ENCODE measurements at regions not wholly inside any gene's neighbourhood (a gene's known extent, or its start where the extent isn't known, plus 50 kb on each side); places are given as distances from the start of the nearest gene placed in this dataset.

DNA sequence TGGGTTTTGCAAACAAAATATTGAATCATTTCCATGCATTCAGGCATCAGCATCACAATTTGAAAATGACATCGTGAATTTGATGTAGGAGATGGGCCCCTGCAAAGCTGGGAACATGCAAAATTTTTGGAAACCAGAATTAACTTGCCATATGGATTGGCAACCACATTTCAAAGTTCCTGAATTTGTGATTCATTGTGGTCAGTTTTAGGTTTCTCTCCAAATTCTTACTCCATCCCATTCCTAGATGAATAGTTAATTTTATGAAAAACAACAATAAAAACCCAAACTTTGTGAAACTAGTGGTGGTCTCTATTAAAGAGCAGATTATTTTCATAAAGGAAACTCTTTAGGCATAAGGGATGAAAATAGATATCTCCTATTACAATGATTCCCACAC is 107.8 kb upstream of the SLIT3 start:
- no peaks in the 10 kb centered on the region for H3K9me3 Mint-ChIP-seq
- Histone ChIP-seq H3K9me3 (ENCODE audit: low read length) (no peaks in the 10 kb centered on the region), H3K27ac (ENCODE audit: low read depth, low read length) (no peak overlapping the region), H3K27me3 (ENCODE audit: insufficient read depth, low read length, poor library complexity, severe bottlenecking) (no peaks in the 10 kb centered on the region), H3K36me3 (ENCODE audit: insufficient read depth, low read length) (no peaks in the 10 kb centered on the region), H3K4me1 (ENCODE audit: insufficient read depth, low read length) (no peaks in the 10 kb centered on the region), H3K4me3 (ENCODE audit: low read length) (no peak overlapping the region)
- CTCF ChIA-PET: no interaction called here
- peaks cover 5 to 15% of the 10 kb centered on the region in 2 donors for H3K27me3 Mint-ChIP-seq
- no peak for DNase-seq
- no peak overlapping the region for H3K4me3 Mint-ChIP-seq
- H3K4me1 Mint-ChIP-seq: no peaks in the 10 kb centered on the region
- POLR2A ChIA-PET: no interaction called here
- no peaks in the 10 kb centered on the region for H3K36me3 Mint-ChIP-seq
- H3K27ac Mint-ChIP-seq: no peak overlapping the region

DNA sequence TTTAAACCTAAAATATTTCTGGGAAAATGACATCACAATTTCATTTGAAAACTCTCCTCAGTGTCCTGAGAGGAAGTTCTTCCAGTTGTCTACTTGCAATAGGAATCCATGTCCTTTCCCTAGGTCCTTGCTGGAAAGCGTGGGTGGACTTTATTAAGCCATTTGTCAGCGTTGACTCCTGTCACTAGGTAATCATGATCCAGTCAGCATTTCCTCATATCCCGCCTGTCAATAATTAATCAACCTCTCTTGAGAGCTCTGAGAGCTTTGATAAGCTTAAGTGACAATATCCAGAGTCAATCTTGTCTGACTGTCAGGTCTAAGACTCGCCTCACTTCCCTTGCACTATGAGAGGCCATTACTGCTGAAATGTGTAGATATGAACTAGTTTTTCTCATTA is 107.2 kb upstream of the SLIT3 start:
- Histone ChIP-seq H3K27ac (ENCODE audit: low read depth, low read length) (no peak overlapping the region), H3K4me3 (ENCODE audit: low read length) (no peak overlapping the region), H3K36me3 (ENCODE audit: insufficient read depth, low read length) (no peaks in the 10 kb centered on the region), H3K4me1 (ENCODE audit: insufficient read depth, low read length) (no peaks in the 10 kb centered on the region), H3K27me3 (ENCODE audit: insufficient read depth, low read length, poor library complexity, severe bottlenecking) (no peaks in the 10 kb centered on the region), H3K9me3 (ENCODE audit: low read length) (no peaks in the 10 kb centered on the region)
- no peak for DNase-seq
- H3K4me3 Mint-ChIP-seq: no peak overlapping the region
- ChIA-PET CTCF (no interaction called here), POLR2A (no interaction called here)
- no peaks in the 10 kb centered on the region for H3K36me3 Mint-ChIP-seq
- no peaks in the 10 kb centered on the region for H3K9me3 Mint-ChIP-seq
- no peak overlapping the region for H3K27ac Mint-ChIP-seq
- peaks cover 5 to 10% of the 10 kb centered on the region in 2 donors for H3K27me3 Mint-ChIP-seq
- H3K4me1 Mint-ChIP-seq: no peaks in the 10 kb centered on the region

DNA sequence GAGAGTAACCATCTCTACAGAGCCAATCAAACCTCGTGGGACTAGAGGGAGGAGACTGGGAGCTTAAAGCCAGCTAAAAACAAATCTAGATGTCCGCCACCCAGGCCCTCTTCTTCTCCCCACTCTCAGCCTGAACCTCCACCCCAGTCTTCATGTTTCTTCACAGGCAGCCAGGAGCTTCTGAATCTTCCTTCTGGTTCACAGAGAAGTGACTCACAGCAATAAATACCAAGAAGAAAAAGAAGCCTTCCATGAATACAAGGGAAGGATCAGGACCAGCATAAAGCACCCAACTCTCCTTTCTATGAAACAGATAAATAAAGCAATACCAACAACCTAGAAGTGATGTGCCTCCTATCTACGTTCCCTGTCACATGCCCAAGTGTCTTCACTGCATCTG is 103.3 kb upstream of the SLIT3 start:
- peaks cover 2 to 6% of the 10 kb centered on the region in 2 donors for H3K27me3 Mint-ChIP-seq
- H3K4me3 ChIP-seq (ENCODE audit: low read length): no peak overlapping the region
- H3K27ac ChIP-seq (ENCODE audit: low read depth, low read length): no peak overlapping the region
- H3K27me3 ChIP-seq (ENCODE audit: insufficient read depth, low read length, poor library complexity, severe bottlenecking): no peaks in the 10 kb centered on the region
- POLR2A ChIA-PET: no interaction called here
- no peaks in the 10 kb centered on the region for H3K36me3 ChIP-seq (ENCODE audit: insufficient read depth, low read length)
- no peak overlapping the region for H3K4me3 Mint-ChIP-seq
- H3K9me3 ChIP-seq (ENCODE audit: low read length): no peaks in the 10 kb centered on the region
- H3K4me1 Mint-ChIP-seq: no peaks in the 10 kb centered on the region
- no peaks in the 10 kb centered on the region for H3K4me1 ChIP-seq (ENCODE audit: insufficient read depth, low read length)
- CTCF ChIA-PET: no interaction called here
- no peak overlapping the region for H3K27ac Mint-ChIP-seq
- DNase-seq: no peak
- H3K36me3 Mint-ChIP-seq: no peaks in the 10 kb centered on the region
- H3K9me3 Mint-ChIP-seq: no peaks in the 10 kb centered on the region

DNA sequence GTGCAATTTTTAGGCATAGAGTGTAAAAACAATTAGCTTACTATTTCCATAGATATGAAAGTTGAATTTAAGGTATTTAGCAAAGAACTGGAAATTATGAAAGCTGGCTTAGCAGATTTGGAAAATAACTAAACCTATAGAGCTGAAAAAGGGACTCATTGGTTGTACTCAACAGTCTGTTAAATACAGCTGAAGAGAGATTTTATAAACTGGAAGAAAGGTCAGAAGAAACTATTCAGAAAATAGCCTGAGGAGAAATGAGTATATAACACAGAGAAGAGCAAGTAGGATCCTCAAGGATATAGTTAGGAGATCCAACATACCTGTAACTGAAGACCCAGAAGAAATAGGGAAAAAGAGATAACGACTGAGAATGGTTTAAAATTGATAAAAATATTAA is 97.6 kb upstream of the SLIT3 start:
- H3K4me3 ChIP-seq (ENCODE audit: low read length): no peak overlapping the region
- no peak for DNase-seq
- Mint-ChIP-seq H3K4me1 (no peaks in the 10 kb centered on the region), H3K27ac (no peak overlapping the region), H3K9me3 (peaks cover 4 to 11% (median 9%) of the 10 kb centered on the region in 5 donors), H3K4me3 (no peak overlapping the region), H3K27me3 (peaks cover 3 to 7% of the 10 kb centered on the region in 2 donors), H3K36me3 (no peaks in the 10 kb centered on the region)
- no peak overlapping the region for H3K27ac ChIP-seq (ENCODE audit: low read depth, low read length)
- H3K36me3 ChIP-seq (ENCODE audit: insufficient read depth, low read length): no peaks in the 10 kb centered on the region
- ChIA-PET POLR2A (no interaction called here), CTCF (no interaction called here)
- no peaks in the 10 kb centered on the region for H3K27me3 ChIP-seq (ENCODE audit: insufficient read depth, low read length, poor library complexity, severe bottlenecking)
- no peaks in the 10 kb centered on the region for H3K4me1 ChIP-seq (ENCODE audit: insufficient read depth, low read length)
- H3K9me3 ChIP-seq (ENCODE audit: low read length): no peaks in the 10 kb centered on the region

DNA sequence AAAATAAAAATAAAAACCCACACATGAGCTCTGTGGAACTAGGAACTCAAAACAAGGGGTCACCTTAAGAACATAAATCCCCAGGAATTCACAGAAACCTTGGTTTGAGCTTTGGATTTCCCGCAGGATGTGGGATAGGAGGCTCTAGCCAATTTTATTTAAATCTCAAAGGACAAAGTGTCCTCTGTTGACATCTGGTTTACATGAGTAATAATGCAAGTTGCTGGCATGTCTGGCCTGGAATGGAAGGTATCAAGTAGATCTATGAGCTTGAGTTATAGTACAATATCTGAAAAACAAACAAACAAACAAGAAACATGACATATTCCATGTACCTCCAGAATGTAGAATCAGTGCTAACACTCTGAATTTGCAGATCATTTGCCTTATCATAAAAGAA is 94.2 kb upstream of the SLIT3 start:
- H3K27me3 ChIP-seq (ENCODE audit: insufficient read depth, low read length, poor library complexity, severe bottlenecking): no peaks in the 10 kb centered on the region
- ChIA-PET CTCF (no interaction called here), POLR2A (no interaction called here)
- Mint-ChIP-seq H3K27me3 (peaks cover 7 to 8% of the 10 kb centered on the region in 2 donors), H3K4me1 (no peaks in the 10 kb centered on the region), H3K27ac (no peak overlapping the region), H3K9me3 (peaks cover 4 to 11% (median 9%) of the 10 kb centered on the region in 5 donors), H3K4me3 (no peak overlapping the region), H3K36me3 (no peaks in the 10 kb centered on the region)
- H3K36me3 ChIP-seq (ENCODE audit: insufficient read depth, low read length): no peaks in the 10 kb centered on the region
- H3K4me3 ChIP-seq (ENCODE audit: low read length): no peak overlapping the region
- H3K27ac ChIP-seq (ENCODE audit: low read depth, low read length): no peak overlapping the region
- H3K4me1 ChIP-seq (ENCODE audit: insufficient read depth, low read length): no peaks in the 10 kb centered on the region
- H3K9me3 ChIP-seq (ENCODE audit: low read length): no peaks in the 10 kb centered on the region
- no peak for DNase-seq

DNA sequence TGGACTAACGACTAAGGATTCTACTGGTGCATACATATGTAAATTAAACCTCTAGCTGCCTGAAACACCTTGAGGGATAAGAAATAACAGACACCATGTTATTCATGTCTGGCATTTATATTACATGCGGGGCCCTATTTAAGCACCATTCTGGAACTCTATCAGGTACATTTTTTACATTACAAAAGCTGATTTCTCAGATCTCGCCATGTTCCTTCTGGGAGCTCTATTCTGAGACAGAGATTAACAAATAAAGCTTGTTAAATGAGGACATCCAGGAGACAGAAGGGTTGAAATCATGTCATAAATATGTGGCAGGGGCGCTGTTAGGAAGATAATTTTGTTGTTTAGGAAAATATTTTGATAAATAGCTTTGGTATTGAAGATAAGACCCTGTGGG is 93.4 kb upstream of the SLIT3 start:
- Histone ChIP-seq H3K9me3 (ENCODE audit: low read length) (no peaks in the 10 kb centered on the region), H3K36me3 (ENCODE audit: insufficient read depth, low read length) (no peaks in the 10 kb centered on the region), H3K27ac (ENCODE audit: low read depth, low read length) (no peak overlapping the region), H3K4me1 (ENCODE audit: insufficient read depth, low read length) (no peaks in the 10 kb centered on the region), H3K4me3 (ENCODE audit: low read length) (no peak overlapping the region), H3K27me3 (ENCODE audit: insufficient read depth, low read length, poor library complexity, severe bottlenecking) (no peaks in the 10 kb centered on the region)
- H3K27me3 Mint-ChIP-seq: peaks cover 7 to 9% of the 10 kb centered on the region in 2 donors
- no peaks in the 10 kb centered on the region for H3K36me3 Mint-ChIP-seq
- H3K27ac Mint-ChIP-seq: no peak overlapping the region
- H3K4me3 Mint-ChIP-seq: no peak overlapping the region
- CTCF ChIA-PET: no interaction called here
- H3K4me1 Mint-ChIP-seq: no peaks in the 10 kb centered on the region
- POLR2A ChIA-PET: no interaction called here
- no peak for DNase-seq
- H3K9me3 Mint-ChIP-seq: peaks cover 4 to 11% (median 9%) of the 10 kb centered on the region in 5 donors

DNA sequence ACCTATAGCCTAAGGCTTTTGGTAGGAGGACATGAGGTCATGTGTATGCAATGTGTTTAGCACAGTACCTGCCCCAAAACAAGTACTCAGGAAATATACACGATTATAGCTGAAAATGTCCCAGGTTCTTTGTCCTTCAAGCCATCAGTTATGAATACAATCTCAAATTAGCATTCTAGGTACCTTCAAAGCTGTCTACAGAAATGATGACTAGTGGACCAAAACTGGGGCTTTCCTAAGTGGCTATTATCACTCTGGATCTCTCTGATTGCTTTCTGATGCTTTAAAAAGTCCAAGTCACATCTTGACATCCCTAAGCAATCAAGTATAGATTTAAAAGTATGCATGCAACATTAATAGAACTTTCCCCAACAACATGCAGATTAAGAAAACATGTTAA is 93.0 kb upstream of the SLIT3 start:
- Mint-ChIP-seq H3K36me3 (no peaks in the 10 kb centered on the region), H3K4me1 (no peaks in the 10 kb centered on the region), H3K27ac (no peak overlapping the region), H3K27me3 (peaks cover 7 to 9% of the 10 kb centered on the region in 2 donors), H3K9me3 (peaks cover 4 to 11% (median 9%) of the 10 kb centered on the region in 5 donors), H3K4me3 (no peak overlapping the region)
- H3K9me3 ChIP-seq (ENCODE audit: low read length): no peaks in the 10 kb centered on the region
- CTCF ChIA-PET: no interaction called here
- H3K36me3 ChIP-seq (ENCODE audit: insufficient read depth, low read length): no peaks in the 10 kb centered on the region
- H3K27me3 ChIP-seq (ENCODE audit: insufficient read depth, low read length, poor library complexity, severe bottlenecking): no peaks in the 10 kb centered on the region
- DNase-seq: no peak
- POLR2A ChIA-PET: no interaction called here
- H3K4me3 ChIP-seq (ENCODE audit: low read length): no peak overlapping the region
- no peaks in the 10 kb centered on the region for H3K4me1 ChIP-seq (ENCODE audit: insufficient read depth, low read length)
- H3K27ac ChIP-seq (ENCODE audit: low read depth, low read length): no peak overlapping the region

DNA sequence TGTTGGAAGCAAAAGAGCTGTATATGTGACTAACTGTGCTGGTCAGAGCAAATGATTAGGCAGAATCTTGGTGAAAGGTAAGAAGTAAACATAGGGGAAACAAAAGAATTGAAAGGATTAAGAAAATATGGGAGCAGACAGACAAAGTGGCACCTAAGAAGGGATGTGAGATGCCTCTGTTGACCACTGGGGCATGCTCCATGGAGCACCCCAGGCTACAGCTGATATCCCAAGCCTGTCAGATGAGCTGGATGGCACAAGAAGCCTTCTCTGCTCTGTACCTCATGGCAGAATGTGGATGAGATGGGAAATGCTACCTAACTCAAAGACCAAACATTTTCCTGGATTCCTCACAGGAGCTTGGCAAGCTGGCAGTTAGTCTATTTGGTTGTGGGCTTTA is 89.3 kb upstream of the SLIT3 start:
- peaks cover 0 to 4% (median 2%) of the 10 kb centered on the region in 5 donors for H3K9me3 Mint-ChIP-seq
- Histone ChIP-seq H3K27me3 (ENCODE audit: insufficient read depth, low read length, poor library complexity, severe bottlenecking) (no peaks in the 10 kb centered on the region), H3K27ac (ENCODE audit: low read depth, low read length) (no peak overlapping the region), H3K4me1 (ENCODE audit: insufficient read depth, low read length) (no peaks in the 10 kb centered on the region), H3K9me3 (ENCODE audit: low read length) (no peaks in the 10 kb centered on the region), H3K36me3 (ENCODE audit: insufficient read depth, low read length) (no peaks in the 10 kb centered on the region), H3K4me3 (ENCODE audit: low read length) (no peak overlapping the region)
- H3K4me3 Mint-ChIP-seq: no peak overlapping the region
- H3K36me3 Mint-ChIP-seq: no peaks in the 10 kb centered on the region
- CTCF ChIA-PET: no interaction called here
- H3K4me1 Mint-ChIP-seq: no peaks in the 10 kb centered on the region
- peaks cover 0 to 6% of the 10 kb centered on the region in 2 donors for H3K27me3 Mint-ChIP-seq
- DNase-seq: no peak
- POLR2A ChIA-PET: no interaction called here
- H3K27ac Mint-ChIP-seq: no peak overlapping the region

DNA sequence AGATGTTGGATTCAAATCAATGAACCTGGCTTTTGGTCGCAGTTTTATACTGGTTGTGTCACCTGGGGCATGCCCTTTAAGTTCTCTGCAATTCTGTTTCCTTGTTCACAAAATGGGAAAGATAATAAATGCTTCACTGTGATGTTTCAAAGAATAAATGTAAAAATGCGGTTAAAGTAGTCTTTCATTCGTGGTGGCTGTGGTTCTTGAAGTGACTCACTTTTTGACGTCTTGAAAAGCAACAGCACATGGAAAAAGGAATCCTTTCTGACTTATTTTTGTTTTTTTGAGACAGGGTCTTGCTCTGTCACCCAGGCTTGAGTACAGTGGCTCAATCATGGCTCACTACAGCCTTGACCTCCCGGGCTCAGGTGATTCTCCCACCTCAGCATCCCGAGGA is 88.4 kb upstream of the SLIT3 start:
- no peak overlapping the region for H3K27ac Mint-ChIP-seq
- no peak for DNase-seq
- H3K4me1 ChIP-seq (ENCODE audit: insufficient read depth, low read length): no peaks in the 10 kb centered on the region
- peaks cover 0 to 4% (median 0%) of the 10 kb centered on the region in 5 donors for H3K9me3 Mint-ChIP-seq
- POLR2A ChIA-PET: no interaction called here
- H3K27me3 ChIP-seq (ENCODE audit: insufficient read depth, low read length, poor library complexity, severe bottlenecking): no peaks in the 10 kb centered on the region
- peaks cover 0 to 8% of the 10 kb centered on the region in 2 donors for H3K27me3 Mint-ChIP-seq
- no peak overlapping the region for H3K27ac ChIP-seq (ENCODE audit: low read depth, low read length)
- no peaks in the 10 kb centered on the region for H3K4me1 Mint-ChIP-seq
- H3K4me3 ChIP-seq (ENCODE audit: low read length): no peak overlapping the region
- no peaks in the 10 kb centered on the region for H3K36me3 ChIP-seq (ENCODE audit: insufficient read depth, low read length)
- no peaks in the 10 kb centered on the region for H3K9me3 ChIP-seq (ENCODE audit: low read length)
- no peaks in the 10 kb centered on the region for H3K36me3 Mint-ChIP-seq
- H3K4me3 Mint-ChIP-seq: no peak overlapping the region
- CTCF ChIA-PET: no interaction called here

All from CD8-positive, alpha-beta memory T cell (primary cell).